T-helper 17 cell (primary cell): ENCODE measurements at regions not wholly inside any gene's neighbourhood (a gene's known extent, or its start where the extent isn't known, plus 50 kb on each side); places are given as distances from the start of the nearest gene placed in this dataset.

Experiments
- ATAC-seq: fragments of 150-1000 bp; cut with Tn5 transposase; 2 replicates; pipeline ENCODE4 v1.10.0; 2021; ENCODE audit warnings: mild to moderate bottlenecking, moderate library complexity
- DNase-seq, 3 donors: peaks; one replicate each; pipeline versions ENCODE4 v3.0.0 to v3.0.0-alpha.2; 2020 to 2021
- H3K9me3 ChIP-seq: one replicate; pipeline ENCODE4 v1.7.0; 2013; ENCODE audit warnings: low read length, mild to moderate bottlenecking; ENCODE audit not compliant: control insufficient read depth, poor library complexity, severe bottlenecking
- H3K27ac Mint-ChIP-seq: one replicate; pipeline ENCODE4 v1.8.0; 2022; ENCODE audit warnings: mild to moderate bottlenecking, moderate library complexity, mixed read lengths
- H3K27me3 Mint-ChIP-seq: one replicate; pipeline ENCODE4 v1.8.0; 2022; ENCODE audit warnings: mixed read lengths
- H3K36me3 Mint-ChIP-seq: one replicate; pipeline ENCODE4 v1.8.0; 2022; ENCODE audit warnings: low read depth, mixed read lengths
- H3K4me1 Mint-ChIP-seq: one replicate; pipeline ENCODE4 v1.8.0; 2022; ENCODE audit warnings: mild to moderate bottlenecking, mixed read lengths
- H3K4me3 Mint-ChIP-seq: one replicate; pipeline ENCODE4 v1.8.0; 2022; ENCODE audit warnings: mild to moderate bottlenecking, moderate library complexity, mixed read lengths

- Mint-ChIP-seq H3K27ac (no peak overlapping the region), H3K27me3 (peaks cover 64% of the 10 kb centered on the region), H3K4me1 (peaks cover 4% of the 10 kb centered on the region), H3K36me3 (peaks cover 5% of the 10 kb centered on the region), H3K4me3 (no peak overlapping the region)
- no peaks in the 10 kb centered on the region for H3K9me3 ChIP-seq
- ATAC-seq (no peak), DNase-seq (no peak)
Observed at GRCh38 chr1:63710308-63710707, 63.5 kb upstream of the ROR1 start.

GRCh38 chr1:63710761-63711380 lies 62.9 kb upstream of the ROR1 start:
- Mint-ChIP-seq H3K4me3 (no peak overlapping the region), H3K4me1 (peaks cover 4% of the 10 kb centered on the region), H3K36me3 (peaks cover 3% of the 10 kb centered on the region), H3K27ac (no peak overlapping the region), H3K27me3 (peaks cover 62% of the 10 kb centered on the region)
- no peaks in the 10 kb centered on the region for H3K9me3 ChIP-seq
- no peak for ATAC-seq
- DNase-seq = no peak

- peaks cover 40% of the 10 kb centered on the region for H3K27me3 Mint-ChIP-seq
Observed at GRCh38 chr1:63713041-63713440, 60.8 kb upstream of the ROR1 start.

GRCh38 chr1:63713627-63714481 lies 60.0 kb upstream of the ROR1 start:
- H3K27ac Mint-ChIP-seq = no peak overlapping the region
- no peak overlapping the region for H3K4me3 Mint-ChIP-seq
- no peak for ATAC-seq

More at GRCh38 chr1:63713041-63713440, 60.8 kb upstream of the ROR1 start:
- H3K4me3 Mint-ChIP-seq = no peak overlapping the region
- ATAC-seq (no peak), DNase-seq (no peak)
- H3K27ac Mint-ChIP-seq = no peak overlapping the region
- peaks cover 2% of the 10 kb centered on the region for H3K36me3 Mint-ChIP-seq
- H3K9me3 ChIP-seq = no peaks in the 10 kb centered on the region
- peaks cover 4% of the 10 kb centered on the region for H3K4me1 Mint-ChIP-seq

GRCh38 chr1:63714482-63714760 lies 59.4 kb upstream of the ROR1 start:
- ATAC-seq = no peak
- H3K9me3 ChIP-seq = no peaks in the 10 kb centered on the region
- DNase-seq = no peak
- peaks cover 34% of the 10 kb centered on the region for H3K27me3 Mint-ChIP-seq
- H3K4me3 Mint-ChIP-seq = no peak overlapping the region
- H3K4me1 Mint-ChIP-seq = peaks cover 6% of the 10 kb centered on the region
- no peak overlapping the region for H3K27ac Mint-ChIP-seq
- H3K36me3 Mint-ChIP-seq = peaks cover 2% of the 10 kb centered on the region

More at GRCh38 chr1:63713627-63714481, 60.0 kb upstream of the ROR1 start:
- no peak for DNase-seq
- Mint-ChIP-seq H3K27me3 (peaks cover 39% of the 10 kb centered on the region), H3K36me3 (peaks cover 2% of the 10 kb centered on the region), H3K4me1 (peaks cover 4% of the 10 kb centered on the region)
- H3K9me3 ChIP-seq = no peaks in the 10 kb centered on the region

- Mint-ChIP-seq H3K36me3 (peaks cover 2% of the 10 kb centered on the region), H3K27ac (no peak overlapping the region), H3K27me3 (peaks cover 39% of the 10 kb centered on the region), H3K4me1 (peaks cover 6% of the 10 kb centered on the region), H3K4me3 (no peak overlapping the region)
- H3K9me3 ChIP-seq = no peaks in the 10 kb centered on the region
- ATAC-seq (no peak), DNase-seq (no peak)
Observed at GRCh38 chr1:63717511-63718065, 56.2 kb upstream of the ROR1 start.

GRCh38 chr1:63718541-63718970 lies 55.3 kb upstream of the ROR1 start:
- H3K27me3 Mint-ChIP-seq = peaks cover 31% of the 10 kb centered on the region
- DNase-seq (no peak), ATAC-seq (no peak)
- no peak overlapping the region for H3K27ac Mint-ChIP-seq
- H3K4me1 Mint-ChIP-seq = peaks cover 6% of the 10 kb centered on the region
- no peak overlapping the region for H3K4me3 Mint-ChIP-seq
- H3K36me3 Mint-ChIP-seq = peaks cover 2% of the 10 kb centered on the region
- no peaks in the 10 kb centered on the region for H3K9me3 ChIP-seq

- no peak for ATAC-seq
- Mint-ChIP-seq H3K36me3 (no peaks in the 10 kb centered on the region), H3K4me1 (peaks cover 2% of the 10 kb centered on the region), H3K27me3 (peaks cover 27% of the 10 kb centered on the region), H3K4me3 (no peak overlapping the region), H3K27ac (no peak overlapping the region)
- no peaks in the 10 kb centered on the region for H3K9me3 ChIP-seq
- no peak for DNase-seq
Observed at GRCh38 chr1:63721531-63722189, 52.2 kb upstream of the ROR1 start.

- no peak overlapping the region for H3K4me3 Mint-ChIP-seq
- H3K9me3 ChIP-seq = no peaks in the 10 kb centered on the region
Observed at GRCh38 chr1:63723602-63724001, 50.2 kb upstream of the ROR1 start.

More at GRCh38 chr1:63723602-63724001, 50.2 kb upstream of the ROR1 start:
- no peak for DNase-seq
- no peak overlapping the region for H3K27ac Mint-ChIP-seq
- H3K4me1 Mint-ChIP-seq = peaks cover 2% of the 10 kb centered on the region
- H3K36me3 Mint-ChIP-seq = no peaks in the 10 kb centered on the region
- peaks cover 22% of the 10 kb centered on the region for H3K27me3 Mint-ChIP-seq
- no peak for ATAC-seq
